Transverse colon (tissue), 4 donors: ENCODE measurements at regions not wholly inside any gene's neighbourhood (a gene's known extent, or its start where the extent isn't known, plus 50 kb on each side); places are given as distances from the start of the nearest gene placed in this dataset.

Experiments
- EP300 ChIP-seq: sonication (generic); formaldehyde crosslinking; IDR thresholded peaks from one replicate; pipeline ENCODE4 v1.6.1; 2017; ENCODE audit warnings: antibody characterized with exemption, low read depth
- POLR2A ChIP-seq: fragments of 450-650 bp; IDR thresholded peaks from one replicate; pipeline ENCODE4 v1.6.1; 2016; ENCODE audit warnings: antibody characterized with exemption, mild to moderate bottlenecking, moderate library complexity
- POLR2AphosphoS5 ChIP-seq, 3 donors: sonication (generic); formaldehyde crosslinking; IDR thresholded peaks; one replicate each; pipeline ENCODE4 v1.6.1; 2016; ENCODE audit warnings: antibody characterized with exemption in 3 of 3
- TF ChIP-seq, protein P1 (sequence below), 5 experiments: fragments of 200-600 bp in 3 of 5; fragments of 450-650 bp in 2 of 5; sonication (generic) in 3 of 5; IDR thresholded peaks; 1 replicate in 2 of 5; 2 replicates in 3 of 5; pipeline ENCODE4 v1.5.1; 2016 to 2017; ENCODE audit warnings: antibody characterized with exemption in 5 of 5, inconsistent platforms in 3 of 5, mild to moderate bottlenecking in 2 of 5, moderate library complexity in 1 of 5

DNA sequence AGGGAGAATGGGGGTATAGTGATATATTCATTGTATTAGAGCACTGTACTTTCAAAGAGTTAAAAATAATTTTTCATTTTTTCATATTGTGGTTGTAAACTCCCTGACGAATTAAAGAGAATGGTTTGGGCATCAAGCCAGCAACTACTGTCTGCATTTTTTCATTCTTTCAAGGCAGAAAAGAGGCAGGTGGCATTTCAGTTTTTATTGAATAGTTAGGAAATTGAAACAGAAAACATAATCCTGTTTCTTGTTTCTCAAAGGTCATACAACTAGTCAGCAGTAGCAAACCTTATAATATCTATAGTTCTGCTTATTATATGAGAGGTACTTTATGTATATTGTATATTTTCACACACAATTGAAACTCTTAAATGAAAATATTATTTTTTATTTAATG lies 303.9 kb upstream of the KCND2 start:
- TF ChIP-seq, protein P1, sequence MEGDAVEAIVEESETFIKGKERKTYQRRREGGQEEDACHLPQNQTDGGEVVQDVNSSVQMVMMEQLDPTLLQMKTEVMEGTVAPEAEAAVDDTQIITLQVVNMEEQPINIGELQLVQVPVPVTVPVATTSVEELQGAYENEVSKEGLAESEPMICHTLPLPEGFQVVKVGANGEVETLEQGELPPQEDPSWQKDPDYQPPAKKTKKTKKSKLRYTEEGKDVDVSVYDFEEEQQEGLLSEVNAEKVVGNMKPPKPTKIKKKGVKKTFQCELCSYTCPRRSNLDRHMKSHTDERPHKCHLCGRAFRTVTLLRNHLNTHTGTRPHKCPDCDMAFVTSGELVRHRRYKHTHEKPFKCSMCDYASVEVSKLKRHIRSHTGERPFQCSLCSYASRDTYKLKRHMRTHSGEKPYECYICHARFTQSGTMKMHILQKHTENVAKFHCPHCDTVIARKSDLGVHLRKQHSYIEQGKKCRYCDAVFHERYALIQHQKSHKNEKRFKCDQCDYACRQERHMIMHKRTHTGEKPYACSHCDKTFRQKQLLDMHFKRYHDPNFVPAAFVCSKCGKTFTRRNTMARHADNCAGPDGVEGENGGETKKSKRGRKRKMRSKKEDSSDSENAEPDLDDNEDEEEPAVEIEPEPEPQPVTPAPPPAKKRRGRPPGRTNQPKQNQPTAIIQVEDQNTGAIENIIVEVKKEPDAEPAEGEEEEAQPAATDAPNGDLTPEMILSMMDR (IDR thresholded peaks at IDR 0.05), result no peak
- TF ChIP-seq POLR2A, result no peak
- TF ChIP-seq POLR2AphosphoS5 (IDR thresholded peaks at IDR 0.05), result no peak
- no peak for TF ChIP-seq EP300
